A549 (cell line): ENCODE measurements at regions not wholly inside any gene's neighbourhood (a gene's known extent, or its start where the extent isn't known, plus 50 kb on each side); places are given as distances from the start of the nearest gene placed in this dataset.

Experiments used
- CBX8 ChIP-seq: fragments of 200-600 bp; sonication (generic); IDR thresholded peaks from 2 replicates; pipeline ENCODE4 v1.6.1; 2016
- CEBPB ChIP-seq, 2 experiments: fragments of >200 bp in 1 of 2; sonication (Bioruptor Twin) in 1 of 2; formaldehyde crosslinking in 1 of 2; IDR thresholded peaks; 2 replicates each; pipeline ENCODE4 v1.6.1; 2012 to 2016
- CHD2 ChIP-seq: fragments of 150-350 bp; IDR thresholded peaks from 2 replicates; pipeline ENCODE4 v1.6.1; 2014; ENCODE audit warnings: low read length; ENCODE audit not compliant: partially characterized antibody
- EP300 ChIP-seq, 2 experiments: fragments of >200 bp; sonication (Bioruptor Twin); formaldehyde crosslinking; IDR thresholded peaks; 2 replicates in 1 of 2; 3 replicates in 1 of 2; pipeline ENCODE4 v1.6.1; 2016 to 2017
- HOXA7 ChIP-seq: fragments of 250-450 bp; sonication (Bioruptor Pico); IDR thresholded peaks from 2 replicates; pipeline ENCODE4 v1.5.0; 2020; ENCODE audit warnings: mild to moderate bottlenecking, moderate library complexity
- POLR2A ChIP-seq: IDR thresholded peaks from 2 replicates; pipeline ENCODE4 v1.6.1; 2012; ENCODE audit warnings: mild to moderate bottlenecking, low read length
- TF ChIP-seq, protein P1 (sequence below): fragments of >200 bp; sonication (Bioruptor Twin); formaldehyde crosslinking; IDR thresholded peaks from 3 replicates; pipeline ENCODE4 v1.5.1; 2016
- TF ChIP-seq, protein P2 (sequence below): IDR thresholded peaks from 2 replicates; pipeline ENCODE4 v1.6.1; 2012

DNA sequence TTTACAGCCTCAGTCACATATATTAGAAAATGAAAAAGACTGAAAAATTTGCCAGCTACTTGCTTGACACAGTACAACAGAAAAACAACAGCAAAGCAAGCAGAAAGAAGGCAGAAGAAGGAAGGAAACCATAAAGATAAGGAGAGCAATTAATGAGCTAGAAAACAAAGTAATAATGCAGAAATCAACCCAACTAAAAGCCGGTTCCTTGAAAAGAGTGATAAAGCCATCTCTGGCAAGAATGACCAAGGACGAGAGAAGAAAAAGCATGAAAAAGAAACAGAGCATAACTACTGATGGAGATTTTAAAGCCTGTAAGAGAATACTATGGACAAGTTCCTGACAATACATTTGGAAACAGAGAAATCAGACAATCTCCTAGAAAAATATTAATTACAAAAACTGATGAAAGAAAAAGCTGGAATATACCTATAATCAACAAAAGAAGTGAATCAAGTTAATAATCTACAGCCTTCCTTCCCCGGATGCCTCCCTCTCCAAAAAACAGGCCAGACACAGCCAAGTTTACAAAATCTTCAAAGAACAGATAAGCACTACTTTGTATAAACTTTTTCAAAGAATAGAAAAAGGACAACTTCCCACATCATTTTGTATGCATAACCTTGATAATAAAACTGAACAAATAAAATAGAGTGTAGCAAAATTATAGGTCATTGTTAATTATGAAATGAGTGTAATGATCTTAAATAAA, 204.0 kb downstream of the BAMBI start:
- no peak for TF ChIP-seq CEBPB (IDR thresholded peaks at IDR 0.05)
- no peak for TF ChIP-seq EP300 (IDR thresholded peaks at IDR 0.05)
- TF ChIP-seq, protein P1, sequence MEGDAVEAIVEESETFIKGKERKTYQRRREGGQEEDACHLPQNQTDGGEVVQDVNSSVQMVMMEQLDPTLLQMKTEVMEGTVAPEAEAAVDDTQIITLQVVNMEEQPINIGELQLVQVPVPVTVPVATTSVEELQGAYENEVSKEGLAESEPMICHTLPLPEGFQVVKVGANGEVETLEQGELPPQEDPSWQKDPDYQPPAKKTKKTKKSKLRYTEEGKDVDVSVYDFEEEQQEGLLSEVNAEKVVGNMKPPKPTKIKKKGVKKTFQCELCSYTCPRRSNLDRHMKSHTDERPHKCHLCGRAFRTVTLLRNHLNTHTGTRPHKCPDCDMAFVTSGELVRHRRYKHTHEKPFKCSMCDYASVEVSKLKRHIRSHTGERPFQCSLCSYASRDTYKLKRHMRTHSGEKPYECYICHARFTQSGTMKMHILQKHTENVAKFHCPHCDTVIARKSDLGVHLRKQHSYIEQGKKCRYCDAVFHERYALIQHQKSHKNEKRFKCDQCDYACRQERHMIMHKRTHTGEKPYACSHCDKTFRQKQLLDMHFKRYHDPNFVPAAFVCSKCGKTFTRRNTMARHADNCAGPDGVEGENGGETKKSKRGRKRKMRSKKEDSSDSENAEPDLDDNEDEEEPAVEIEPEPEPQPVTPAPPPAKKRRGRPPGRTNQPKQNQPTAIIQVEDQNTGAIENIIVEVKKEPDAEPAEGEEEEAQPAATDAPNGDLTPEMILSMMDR: no peak
- TF ChIP-seq POLR2A: no peak
- no peak for TF ChIP-seq CBX8
- no peak for TF ChIP-seq CHD2
- no peak for TF ChIP-seq HOXA7 (CRISPR knock-in tag)
- TF ChIP-seq, protein P2, sequence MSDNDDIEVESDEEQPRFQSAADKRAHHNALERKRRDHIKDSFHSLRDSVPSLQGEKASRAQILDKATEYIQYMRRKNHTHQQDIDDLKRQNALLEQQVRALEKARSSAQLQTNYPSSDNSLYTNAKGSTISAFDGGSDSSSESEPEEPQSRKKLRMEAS: no peak
